Spleen (tissue), 7 donors: ENCODE measurements at regions not wholly inside any gene's neighbourhood (a gene's known extent, or its start where the extent isn't known, plus 50 kb on each side); places are given as distances from the start of the nearest gene placed in this dataset.

Experiments used
- POLR2A ChIP-seq, 3 donors: fragments of 450-650 bp; IDR thresholded peaks; one replicate each; pipeline ENCODE4 v1.5.1; 2017; ENCODE audit warnings: antibody characterized with exemption in 3 of 3, mild to moderate bottlenecking in 1 of 3
- POLR2AphosphoS5 ChIP-seq, 3 donors: sonication (generic); formaldehyde crosslinking; IDR thresholded peaks; one replicate each; pipeline ENCODE4 v1.5.1; 2017; ENCODE audit warnings: antibody characterized with exemption in 3 of 3
- TF ChIP-seq, protein P1 (sequence below), 11 experiments: fragments of 200-600 bp in 7 of 11; fragments of 450-650 bp in 4 of 11; sonication (generic) in 4 of 11; IDR thresholded peaks in 8 of 11; conservative IDR thresholded peaks in 3 of 11; 1 replicate in 7 of 11; 2 replicates in 4 of 11; pipeline versions ENCODE4 v1.4.0 to v1.8.0; 2016 to 2021; ENCODE audit warnings: antibody characterized with exemption in 11 of 11, inconsistent platforms in 4 of 11, mild to moderate bottlenecking in 1 of 11
- donor health status: DM: no; HTN: no; CAD: no; lungs with moderate emphysema.
- donor health status: DM: no; HTN: no; CAD: no.
- donor health status: DM: no; HTN: no; CAD: no.

- TF ChIP-seq POLR2A (IDR thresholded peaks at IDR 0.05) (no peak), POLR2AphosphoS5 (IDR thresholded peaks at IDR 0.05) (no peak)
- TF ChIP-seq, protein P1, sequence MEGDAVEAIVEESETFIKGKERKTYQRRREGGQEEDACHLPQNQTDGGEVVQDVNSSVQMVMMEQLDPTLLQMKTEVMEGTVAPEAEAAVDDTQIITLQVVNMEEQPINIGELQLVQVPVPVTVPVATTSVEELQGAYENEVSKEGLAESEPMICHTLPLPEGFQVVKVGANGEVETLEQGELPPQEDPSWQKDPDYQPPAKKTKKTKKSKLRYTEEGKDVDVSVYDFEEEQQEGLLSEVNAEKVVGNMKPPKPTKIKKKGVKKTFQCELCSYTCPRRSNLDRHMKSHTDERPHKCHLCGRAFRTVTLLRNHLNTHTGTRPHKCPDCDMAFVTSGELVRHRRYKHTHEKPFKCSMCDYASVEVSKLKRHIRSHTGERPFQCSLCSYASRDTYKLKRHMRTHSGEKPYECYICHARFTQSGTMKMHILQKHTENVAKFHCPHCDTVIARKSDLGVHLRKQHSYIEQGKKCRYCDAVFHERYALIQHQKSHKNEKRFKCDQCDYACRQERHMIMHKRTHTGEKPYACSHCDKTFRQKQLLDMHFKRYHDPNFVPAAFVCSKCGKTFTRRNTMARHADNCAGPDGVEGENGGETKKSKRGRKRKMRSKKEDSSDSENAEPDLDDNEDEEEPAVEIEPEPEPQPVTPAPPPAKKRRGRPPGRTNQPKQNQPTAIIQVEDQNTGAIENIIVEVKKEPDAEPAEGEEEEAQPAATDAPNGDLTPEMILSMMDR (IDR thresholded peaks at IDR 0.05 in 8 of 11, conservative IDR thresholded peaks at IDR 0.05 in 3 of 11) = no peak
Observed at GRCh38 chr18:69246027-69246426, 154.7 kb upstream of the DOK6 start.
